Right lung (tissue), 2 donors: ENCODE measurements at regions not wholly inside any gene's neighbourhood (a gene's known extent, or its start where the extent isn't known, plus 50 kb on each side); places are given as distances from the start of the nearest gene placed in this dataset.

Experiments used
- DNase-seq, 2 donors: peaks; one replicate each; pipeline ENCODE4 v3.0.0-alpha.2; 2013

DNA sequence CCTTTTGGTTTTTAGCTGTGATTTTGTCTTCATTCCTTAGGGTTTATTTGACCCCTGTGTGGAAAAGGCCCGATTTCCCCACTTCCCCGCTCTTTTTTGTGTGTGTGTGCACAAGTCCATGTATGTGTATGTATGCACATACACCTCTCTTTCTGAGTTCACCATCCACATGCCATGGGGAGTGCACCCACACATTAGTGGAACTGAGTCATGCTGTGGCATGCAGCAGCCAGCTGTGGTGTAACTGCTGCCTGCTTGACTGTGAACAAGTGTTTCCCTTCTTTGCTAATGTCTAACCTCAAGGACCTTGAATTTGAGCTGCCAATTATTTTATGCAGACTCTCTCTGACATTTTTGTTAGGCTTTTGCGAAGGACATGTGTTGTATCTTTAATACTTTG is 434.9 kb upstream of the TPM1 start:
- no peak for DNase-seq

DNA sequence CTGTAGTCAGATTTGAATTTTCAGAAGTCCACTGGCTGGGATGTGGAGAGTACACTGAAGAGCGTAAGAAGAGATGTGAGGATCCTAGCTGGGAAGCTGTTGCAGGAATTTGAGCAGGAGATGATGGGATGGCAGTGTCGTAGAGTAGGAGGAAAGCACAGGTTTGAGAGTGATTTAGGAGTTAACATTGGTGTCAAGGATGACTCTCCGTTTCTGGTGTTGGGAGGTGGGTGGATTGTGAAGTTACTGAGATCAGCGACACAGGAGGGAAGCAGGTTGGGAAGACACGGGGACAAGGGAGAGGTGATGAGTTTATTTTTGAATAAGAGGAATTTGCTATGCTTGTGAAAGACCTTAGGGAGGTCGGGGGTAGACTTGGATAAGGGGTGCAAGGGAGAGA is 434.2 kb upstream of the TPM1 start:
- no peak for DNase-seq

DNA sequence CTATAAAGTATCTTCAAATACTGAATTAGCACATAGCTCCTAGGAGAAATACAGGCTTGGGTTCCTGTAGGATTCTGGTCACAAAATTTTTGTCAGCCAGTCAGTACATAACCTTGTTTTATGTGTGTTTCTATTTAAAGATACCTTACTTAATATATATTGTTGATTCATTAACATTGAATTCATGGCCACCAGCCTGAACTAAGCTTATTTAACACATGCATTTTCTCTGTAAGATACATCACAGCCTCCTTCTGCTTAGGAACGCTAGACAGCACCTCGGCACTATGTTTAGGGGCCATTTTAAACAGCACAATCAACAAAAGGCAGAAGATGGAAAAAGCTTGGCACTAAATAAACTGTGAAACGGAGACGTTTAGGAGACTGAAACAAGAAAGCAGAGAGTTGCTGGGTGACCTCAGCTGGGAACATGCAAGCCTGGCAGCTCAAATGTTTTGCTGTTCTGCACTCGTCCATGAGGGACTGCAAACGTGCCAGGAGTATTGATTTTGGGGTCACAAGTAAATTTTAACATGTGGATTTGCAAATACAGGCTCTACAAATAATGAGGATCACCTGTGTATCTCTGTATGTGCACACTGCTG is 432.2 kb upstream of the TPM1 start:
- DNase-seq: no peak

DNA sequence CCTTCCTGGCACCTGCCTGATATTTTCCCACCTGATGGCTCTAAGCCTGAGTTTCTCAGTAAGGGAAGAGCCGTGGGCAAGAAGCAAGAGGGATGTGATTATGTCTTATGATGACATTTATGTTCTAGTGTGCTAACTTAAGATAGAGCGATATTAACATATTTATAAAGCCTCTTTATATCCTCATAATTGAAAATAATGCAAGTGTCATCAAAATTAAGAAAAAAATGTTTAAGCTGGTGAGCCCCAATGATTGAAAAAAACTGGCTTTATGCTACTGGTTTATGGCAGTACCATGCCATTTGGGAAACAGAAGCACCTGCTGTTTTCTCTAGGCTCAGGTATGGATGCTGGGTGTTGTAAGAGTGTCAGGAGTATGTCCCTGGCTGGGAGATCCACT is 431.5 kb upstream of the TPM1 start:
- DNase-seq: no peak

DNA sequence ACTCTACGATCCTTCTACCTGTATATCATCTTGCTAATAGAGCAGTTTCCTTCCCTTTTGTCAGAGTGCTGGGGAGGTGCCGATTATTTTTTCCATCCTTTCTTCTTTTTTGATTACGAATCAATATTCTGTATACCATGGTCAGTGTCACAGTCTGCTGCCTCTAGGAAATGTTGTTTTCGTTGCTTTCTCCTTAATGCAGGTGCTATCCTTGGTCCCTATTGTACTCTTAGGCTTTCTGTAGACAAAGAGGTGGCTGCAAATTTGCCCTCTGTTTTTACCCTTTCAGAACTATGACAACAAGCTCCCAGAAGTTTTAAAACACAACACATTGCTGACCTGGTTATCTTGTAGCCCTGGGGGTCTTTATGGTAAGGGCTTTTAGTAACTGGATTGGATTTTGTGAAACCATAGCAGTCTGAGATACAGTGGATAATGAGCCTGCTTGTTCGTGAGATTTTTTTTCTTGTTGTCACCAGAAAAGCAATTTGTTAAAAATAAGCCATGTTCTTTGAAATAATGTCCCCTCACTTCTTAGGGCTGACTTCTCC is 430.3 kb upstream of the TPM1 start:
- no peak for DNase-seq

DNA sequence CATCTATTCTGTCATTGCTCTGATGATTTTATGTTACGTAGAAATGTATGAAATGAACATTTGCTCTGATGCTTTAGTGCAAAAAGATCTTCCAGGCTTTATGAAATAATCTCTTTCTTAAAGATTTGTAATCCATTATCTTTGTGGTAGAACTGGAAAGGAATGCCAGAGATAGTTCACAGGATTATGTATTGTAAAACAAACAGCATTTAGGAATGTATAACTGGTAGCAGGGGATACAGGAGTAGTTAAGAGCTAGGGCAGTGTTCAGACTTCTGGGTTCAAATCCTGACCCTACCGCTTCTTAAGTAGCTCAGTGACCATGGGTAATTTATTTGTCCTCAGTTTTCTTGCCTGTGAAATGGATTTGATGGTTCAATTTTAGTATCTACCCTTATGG is 429.8 kb upstream of the TPM1 start:
- DNase-seq: no peak

DNA sequence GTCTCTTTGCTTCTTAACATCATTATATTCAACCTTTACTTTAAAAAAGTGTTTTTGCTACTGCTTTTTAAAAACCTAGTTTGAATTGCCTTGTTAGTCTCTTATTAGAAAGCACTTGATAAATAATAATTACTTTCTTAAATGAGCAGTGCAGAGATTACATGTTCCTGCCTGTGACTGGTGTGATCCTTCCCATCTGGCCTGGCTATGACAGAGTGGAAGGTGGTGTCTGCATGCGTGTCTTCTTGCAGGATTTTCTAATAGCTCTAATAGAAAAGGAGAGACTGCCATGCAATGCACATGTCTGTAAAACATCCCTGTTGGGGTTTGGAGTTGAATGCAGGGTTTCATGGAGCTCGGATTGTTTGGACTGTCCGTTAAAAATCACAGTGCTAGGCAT is 425.8 kb upstream of the TPM1 start:
- DNase-seq: no peak

DNA sequence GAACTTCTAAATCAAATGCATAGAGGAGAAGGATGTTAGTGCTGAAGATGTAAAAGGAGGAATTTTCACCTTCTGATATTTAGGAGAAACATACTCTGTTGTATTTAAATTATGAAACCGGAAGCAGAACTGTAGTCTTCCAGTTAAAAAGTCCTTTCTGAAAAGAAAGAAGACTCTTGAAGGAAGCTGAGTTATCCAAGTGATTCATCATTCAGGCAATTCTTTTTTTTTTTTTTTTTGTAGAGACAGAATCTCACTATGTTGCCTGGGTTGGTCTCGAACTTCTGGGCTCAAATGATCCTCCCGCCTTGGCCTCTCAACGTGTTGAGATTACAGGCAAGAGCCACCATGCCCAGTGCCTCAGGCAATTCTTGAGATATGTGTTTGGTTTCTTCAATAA is 424.8 kb upstream of the TPM1 start:
- DNase-seq: no peak

DNA sequence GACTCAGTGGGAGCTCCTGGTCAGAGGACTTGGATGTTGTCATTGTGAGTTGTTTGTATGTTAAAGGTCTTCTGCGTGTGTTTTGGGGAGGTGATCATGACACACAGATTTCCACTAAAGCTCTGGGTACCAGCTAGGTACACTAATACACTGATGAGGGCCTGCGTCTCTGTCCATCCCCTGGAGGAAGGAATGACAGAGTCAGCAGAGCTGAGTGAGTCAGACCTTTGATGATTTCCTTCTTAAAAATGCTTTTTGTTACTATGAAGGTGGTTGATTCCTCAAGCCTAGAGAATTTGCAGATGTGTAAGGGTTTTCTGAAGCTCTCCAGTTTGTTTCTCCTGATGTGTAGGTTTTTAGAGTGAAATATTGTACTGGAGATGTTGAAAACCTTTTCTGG is 424.1 kb upstream of the TPM1 start:
- DNase-seq: no peak

DNA sequence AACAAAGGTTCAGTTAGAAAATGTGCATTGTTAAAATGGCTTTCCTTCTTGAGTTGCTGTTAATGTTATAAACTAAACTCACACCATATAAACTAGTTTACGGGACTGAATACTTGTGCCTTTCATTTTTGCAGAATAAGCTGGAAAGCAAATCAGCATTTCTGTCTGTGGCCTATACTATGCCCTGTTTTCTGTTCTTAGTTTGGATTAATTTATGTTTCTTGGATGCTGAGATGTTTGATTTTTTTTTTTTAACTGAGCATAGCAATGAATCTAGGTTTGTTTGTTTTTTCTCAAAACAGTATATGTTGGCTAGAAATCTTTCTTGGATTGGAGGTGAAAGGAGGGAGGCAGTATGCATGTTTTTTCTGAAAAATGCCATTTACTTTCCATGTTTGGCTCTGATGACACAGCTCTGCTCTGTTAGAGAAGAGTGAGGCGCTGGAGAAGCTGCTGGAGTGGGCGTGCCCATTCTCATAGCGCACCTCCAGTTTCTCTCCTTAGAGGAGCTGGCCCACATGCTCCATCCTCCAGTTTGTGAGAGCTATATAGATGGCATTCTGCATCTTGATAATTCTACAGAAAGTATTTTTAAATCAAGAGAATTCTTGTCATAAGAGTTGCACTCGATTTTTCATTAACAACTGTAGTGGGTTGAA is 423.6 kb upstream of the TPM1 start:
- no peak for DNase-seq

DNA sequence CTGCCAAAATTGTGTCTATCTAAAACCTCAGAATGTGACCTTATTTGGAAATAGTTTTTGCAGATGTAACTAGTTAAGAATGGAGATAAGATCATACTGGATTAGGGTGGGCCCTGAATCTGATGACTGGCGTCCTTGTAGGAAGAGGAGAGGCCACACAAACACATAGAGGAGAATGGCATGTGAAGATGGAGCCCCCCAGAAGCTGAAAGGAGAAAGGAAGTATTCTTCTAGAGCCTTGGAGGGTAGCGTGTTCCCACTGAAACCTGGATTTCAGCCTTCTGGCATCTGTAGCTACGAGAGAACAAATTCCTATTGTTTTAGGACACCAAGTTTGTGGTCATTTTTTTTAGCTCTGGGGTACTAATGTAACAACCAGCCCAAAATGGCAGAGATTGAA is 423.0 kb upstream of the TPM1 start:
- DNase-seq: no peak

DNA sequence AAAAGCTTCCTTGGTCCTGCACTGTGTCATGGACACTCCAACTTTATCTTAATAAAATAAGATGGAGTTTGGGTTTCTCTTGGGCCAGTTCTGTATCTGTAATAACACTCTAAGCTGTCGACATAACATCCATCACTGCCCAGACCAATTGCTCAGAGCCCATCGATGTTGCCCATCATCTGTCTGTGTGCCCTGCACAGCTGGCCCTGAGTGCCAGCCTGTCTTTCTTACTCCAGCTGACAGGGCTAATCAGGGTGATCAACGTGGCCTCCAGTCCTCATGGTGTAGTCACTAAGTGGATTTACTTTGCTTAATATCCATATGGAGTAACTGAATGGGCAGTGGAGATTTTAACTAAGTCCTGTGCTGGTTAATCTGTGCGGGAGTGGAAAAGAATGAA is 419.8 kb upstream of the TPM1 start:
- DNase-seq: no peak

DNA sequence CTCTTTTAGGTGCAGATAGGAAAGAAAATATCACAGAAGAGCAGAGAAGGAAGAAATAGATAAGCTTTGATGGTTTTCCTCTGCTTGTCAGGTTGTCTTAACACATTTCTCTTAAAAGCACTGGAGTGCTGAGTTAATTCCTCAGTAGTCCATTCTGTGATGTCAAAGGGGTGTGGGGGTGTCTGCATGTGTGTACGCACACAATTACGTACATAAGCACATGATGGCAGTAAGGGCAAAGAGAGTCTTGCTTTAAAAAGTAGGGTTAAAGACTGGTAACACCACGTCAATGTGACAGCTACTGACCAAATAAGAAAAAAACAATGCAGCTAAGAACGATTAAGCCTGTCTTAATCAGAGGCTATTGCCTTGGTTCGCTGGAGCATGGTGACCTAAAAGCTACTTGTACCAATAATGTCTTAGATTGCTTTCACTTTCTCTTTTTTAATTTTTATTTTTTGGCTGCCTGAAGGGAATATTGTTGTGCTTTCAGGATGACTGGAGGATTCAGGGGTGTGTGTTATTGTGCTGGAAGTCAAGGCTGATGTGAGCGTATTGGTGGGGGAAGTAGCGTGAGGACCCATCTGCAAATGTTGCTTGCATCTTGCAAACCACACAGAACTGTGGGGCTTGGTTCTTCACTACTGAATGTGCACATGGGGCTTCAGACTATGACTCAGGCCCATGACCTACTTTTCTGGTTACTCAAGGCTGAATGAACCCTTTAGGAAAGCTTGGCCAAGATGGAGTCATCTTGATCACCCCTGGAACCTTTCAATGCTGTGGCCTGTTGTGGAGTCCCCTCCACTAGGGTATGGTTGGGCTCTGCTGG is 417.8 kb upstream of the TPM1 start:
- DNase-seq: no peak

DNA sequence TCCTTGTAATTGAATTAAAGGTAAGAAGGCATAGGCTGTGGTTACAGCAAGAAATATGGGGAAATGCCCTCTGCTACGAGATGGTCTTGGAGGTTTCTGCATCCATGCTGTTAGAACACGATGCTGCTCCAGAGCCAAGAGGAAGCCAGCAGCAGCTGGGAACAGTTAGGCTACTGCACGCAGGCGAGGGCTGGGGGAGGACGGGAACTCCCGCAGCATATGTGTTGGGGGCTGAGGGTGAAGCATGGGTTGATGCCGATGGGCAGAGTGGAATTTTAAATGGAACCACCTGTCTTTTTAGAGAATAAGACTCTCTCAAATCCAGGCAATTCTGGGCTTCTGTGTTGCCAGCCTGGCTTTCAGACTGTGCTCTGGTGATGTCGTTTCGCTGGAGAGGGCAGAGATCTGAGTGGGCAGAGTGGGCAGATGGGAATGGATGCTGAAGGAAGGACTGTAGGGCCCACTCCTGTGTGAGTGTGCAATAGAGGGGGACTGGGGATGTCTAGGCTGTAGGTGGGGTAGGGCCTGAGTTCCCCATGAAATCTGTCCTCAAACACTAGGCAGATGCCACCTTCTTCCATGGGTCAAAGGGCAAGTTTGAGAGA is 417.0 kb upstream of the TPM1 start:
- no peak for DNase-seq

DNA sequence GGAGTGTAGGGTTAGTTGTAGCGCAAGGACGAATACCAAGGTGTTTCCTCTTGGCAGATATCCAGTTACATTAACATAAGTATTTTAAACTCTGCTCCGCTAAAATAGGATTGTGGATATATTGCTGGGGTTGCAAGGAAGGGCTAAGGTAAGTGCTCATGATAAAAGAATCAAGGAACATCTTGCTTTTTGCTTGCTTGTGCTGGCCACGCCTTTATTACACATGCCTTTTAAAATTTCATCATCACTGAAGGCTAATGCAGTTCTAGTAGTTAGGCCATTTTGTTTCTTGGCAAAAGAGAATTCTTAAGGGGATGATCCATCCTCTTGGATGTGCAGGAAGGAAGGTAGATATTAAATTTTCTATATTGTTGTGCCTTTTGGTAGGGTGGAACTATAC is 415.6 kb upstream of the TPM1 start:
- DNase-seq: no peak

DNA sequence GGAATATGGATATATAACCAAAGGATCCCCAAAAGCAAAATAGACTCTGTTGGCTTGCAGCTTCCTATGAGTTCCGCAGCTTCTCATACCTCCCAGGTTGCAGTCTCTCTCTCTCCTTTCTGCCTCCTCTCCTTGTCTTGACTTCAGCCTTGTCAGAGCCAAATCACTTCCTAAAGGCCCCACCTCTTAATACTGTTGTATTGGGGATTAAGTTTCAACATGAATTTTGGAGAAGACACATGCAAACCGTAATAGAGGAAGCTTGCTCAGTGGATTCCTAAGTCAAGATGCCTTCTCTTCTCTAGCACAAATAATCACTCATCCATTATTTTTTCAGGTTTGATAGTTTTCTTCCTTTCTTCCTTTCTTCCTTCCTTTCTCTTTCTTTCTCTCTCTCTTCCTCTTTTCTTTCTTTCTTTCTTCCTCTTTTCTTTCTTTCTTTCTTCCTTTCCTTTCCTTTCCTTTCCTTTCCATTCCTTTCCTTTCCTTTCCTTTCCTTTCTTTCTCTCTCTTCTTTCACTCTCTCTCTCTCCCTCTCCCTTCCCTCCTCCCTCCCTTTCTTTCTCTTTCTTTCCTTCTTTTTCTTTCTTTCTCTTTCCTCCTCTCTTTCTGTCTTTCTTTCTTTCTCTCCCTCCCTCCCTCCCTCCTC is 411.3 kb upstream of the TPM1 start:
- no peak for DNase-seq

DNA sequence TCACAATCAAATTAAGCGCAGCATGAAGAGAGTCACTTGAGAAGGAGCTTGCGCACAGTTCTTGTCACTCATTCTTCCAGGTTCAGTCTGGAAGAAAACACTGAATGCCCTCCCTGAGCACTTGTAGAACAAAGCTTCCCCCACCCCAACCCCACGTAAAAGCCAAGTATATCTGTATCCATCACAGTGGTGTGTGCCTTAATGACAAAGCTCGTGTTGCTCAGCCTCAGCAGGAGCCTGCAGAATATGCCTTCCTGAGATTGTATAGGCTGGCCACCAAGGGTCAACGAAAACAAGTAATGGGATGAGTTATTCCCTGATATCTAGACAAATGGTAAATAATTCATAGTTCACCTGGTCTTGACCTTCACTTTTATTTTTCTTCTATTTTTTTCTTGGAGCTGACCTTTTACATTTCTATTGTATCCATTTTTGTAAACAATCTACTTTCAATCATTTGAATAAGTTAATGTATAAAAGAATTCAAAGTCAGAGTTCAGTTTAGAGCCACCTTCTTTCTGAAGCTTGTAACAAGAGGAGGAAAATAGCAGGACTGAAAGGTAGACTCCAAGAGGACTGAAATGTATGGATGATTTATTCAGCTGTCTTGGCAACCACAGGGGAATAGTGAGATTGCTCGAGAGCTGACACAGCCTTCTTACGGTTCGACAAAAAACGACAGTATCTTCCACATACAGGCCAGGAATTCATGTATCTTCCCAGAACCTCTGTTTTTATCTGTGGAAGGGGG is 405.5 kb upstream of the TPM1 start:
- no peak for DNase-seq

DNA sequence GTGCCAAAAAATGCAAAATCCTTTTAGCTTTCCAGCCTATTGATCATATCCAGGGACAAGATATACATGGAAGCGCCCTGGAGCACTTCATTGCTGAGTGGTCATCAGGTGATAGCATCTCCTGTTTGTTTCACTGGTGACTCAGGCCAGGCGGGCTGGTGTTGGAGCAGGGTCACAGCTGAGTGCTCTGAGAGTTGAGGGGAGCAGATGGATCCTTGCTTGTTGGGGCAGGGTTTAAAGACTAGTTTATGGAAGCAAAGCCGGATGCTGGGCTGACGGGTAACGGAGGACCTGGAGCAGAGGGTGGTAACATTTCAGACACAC is 405.0 kb upstream of the TPM1 start:
- no peak for DNase-seq

DNA sequence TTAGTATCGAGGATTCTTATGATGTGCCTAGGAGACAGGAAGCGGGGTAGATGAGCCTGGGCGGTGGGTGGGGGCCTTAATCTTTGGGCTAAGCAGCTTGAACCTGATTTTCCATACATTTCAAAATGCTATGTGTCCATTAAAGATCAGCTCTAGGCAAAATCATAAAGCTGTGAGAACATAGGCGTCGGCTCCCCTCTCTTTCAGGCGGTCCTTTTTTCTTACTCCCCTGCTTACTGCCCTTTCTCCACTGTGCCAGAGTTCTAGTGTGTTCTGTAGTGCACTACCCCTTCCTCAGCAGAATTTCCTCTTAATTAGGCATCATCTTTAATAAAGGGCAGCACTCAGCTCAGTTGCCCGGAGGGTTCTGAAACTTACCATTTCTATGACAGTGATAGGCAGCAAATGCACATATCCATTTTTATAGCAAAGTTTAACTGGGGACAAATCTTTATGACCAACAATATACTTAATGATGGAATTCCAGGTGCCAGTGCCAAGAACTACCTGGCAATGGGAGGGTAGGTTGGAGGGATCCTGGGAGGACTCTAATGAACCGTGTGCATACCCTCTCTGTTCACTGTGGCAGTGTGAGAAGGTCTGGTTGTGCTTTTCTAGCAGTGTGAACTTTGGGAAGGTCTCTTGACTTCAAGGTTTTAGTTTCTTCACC is 404.5 kb upstream of the TPM1 start:
- DNase-seq: no peak

DNA sequence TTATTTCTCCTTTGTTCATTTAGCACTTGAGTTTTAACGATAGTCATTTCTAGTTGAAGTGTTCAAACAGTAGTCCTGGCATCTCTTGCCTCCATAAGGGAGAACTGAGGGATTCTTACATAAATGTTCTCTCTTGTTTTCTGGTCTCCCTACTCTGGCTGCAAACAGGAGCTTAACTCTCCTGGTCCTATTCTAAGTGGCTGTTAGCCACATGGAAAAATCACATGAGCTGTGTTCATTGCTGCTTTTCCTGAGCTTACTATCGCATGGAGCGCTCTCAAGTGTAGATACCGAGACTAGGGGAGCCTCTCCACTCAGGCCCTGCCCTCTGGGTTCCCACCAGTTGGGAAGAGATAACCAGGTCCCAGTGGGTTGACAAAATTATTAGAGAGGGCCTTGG is 403.1 kb upstream of the TPM1 start:
- DNase-seq: no peak
